HCT116 (cell line): ENCODE measurements at regions not wholly inside any gene's neighbourhood (a gene's known extent, or its start where the extent isn't known, plus 50 kb on each side); places are given as distances from the start of the nearest gene placed in this dataset.

Experiments used
- ATAC-seq: fragments of 200-7000 bp; cut with Tn5 transposase; 2 replicates; pipeline ENCODE4 v1.9.1; 2020; ENCODE audit warnings: mild to moderate bottlenecking, moderate library complexity
- BruUV-seq: library from RNA; stranded (reverse); fragments of 400-500 nt; replicated peaks from 2 replicates; lab custom pipeline; 2021; lab: Mats Ljungman, UMichigan
- CTCF ChIA-PET: fragments of 300-600 bp; sonication (Branson Sonifier 250); formaldehyde crosslinking; loops from one replicate; lab custom pipeline; 2021; ENCODE audit warnings: antibody characterized with exemption; lab: Charles Lee
- POLR2A ChIA-PET: fragments of 300-600, 350-600 bp; sonication (Branson Sonifier 250); formaldehyde crosslinking; loops from one replicate; lab custom pipeline; 2021; ENCODE audit warnings: antibody characterized with exemption; lab: Charles Lee
- RAD21 ChIA-PET, 2 experiments: fragments of 300-600 bp; sonication (Branson Sonifier 250); formaldehyde crosslinking; loops; one replicate each; lab custom pipeline; 2023; ENCODE audit warnings: low total read pairs in 2 of 2; ENCODE audit not compliant: uncharacterized antibody in 2 of 2, unreplicated experiment in 2 of 2, low non-redundant PET in 1 of 2; lab: Charles Lee
- DNase-seq: peaks from one replicate; pipeline ENCODE4 v3.0.0-alpha.2; 2010; ENCODE audit warnings: low read depth, low spot score
- H2AFZ ChIP-seq: fragments of 200-600 bp; shearing (Covaris generic), sonication (generic); 2 replicates; pipeline ENCODE4 v1.6.1; 2017; ENCODE audit warnings: low read depth, mixed run types, mixed read lengths, antibody characterized with exemption, low read length; ENCODE audit not compliant: poor library complexity, severe bottlenecking
- H3K27ac ChIP-seq: 2 replicates; pipeline ENCODE4 v1.5.1; 2012; ENCODE audit warnings: low read depth, low read length
- H3K27me3 ChIP-seq: fragments of 200-600 bp; sonication (generic); 2 replicates; pipeline ENCODE4 v1.6.1; 2016; ENCODE audit warnings: mixed run types, low read length, mixed read lengths; ENCODE audit not compliant: insufficient read depth
- H3K36me3 ChIP-seq, 2 experiments: fragments of 200-500 bp in 1 of 2; fragments of 200-600 bp in 1 of 2; sonication (Bioruptor generic) in 1 of 2; sonication (generic) in 1 of 2; 2 replicates each; pipeline versions ENCODE4 v1.5.1 to v1.6.1; 2014 to 2016; ENCODE audit warnings: low read length in 2 of 2, inconsistent platforms in 1 of 2, mixed read lengths in 1 of 2, mixed run types in 1 of 2; ENCODE audit not compliant: insufficient read depth in 2 of 2, control insufficient read depth in 1 of 2
- H3K4me1 ChIP-seq, 2 experiments: fragments of 200-600 bp in 1 of 2; sonication (generic) in 1 of 2; 2 replicates each; pipeline versions ENCODE4 v1.5.1 to v1.6.1; 2012 to 2017; ENCODE audit warnings: low read length in 2 of 2, inconsistent platforms in 1 of 2, mild to moderate bottlenecking in 1 of 2, mixed read lengths in 1 of 2, mixed run types in 1 of 2, moderate library complexity in 1 of 2; ENCODE audit not compliant: insufficient read depth in 2 of 2, control insufficient read depth in 1 of 2
- H3K4me2 ChIP-seq: fragments of 200-600 bp; sonication (generic); 2 replicates; pipeline ENCODE4 v1.6.1; 2017; ENCODE audit warnings: mixed run types, low read length, mixed read lengths
- H3K4me3 ChIP-seq, 2 experiments: fragments of 200-600 bp in 1 of 2; sonication (generic) in 1 of 2; replicated peaks in 1 of 2; 2 replicates each; pipeline ENCODE4 v1.5.1; 2011 to 2016; ENCODE audit warnings: low read length in 2 of 2, control low read depth in 1 of 2, low read depth in 1 of 2, mild to moderate bottlenecking in 1 of 2, mixed read lengths in 1 of 2, mixed run types in 1 of 2
- H3K79me2 ChIP-seq: fragments of 200-600 bp; sonication (generic); 2 replicates; pipeline ENCODE4 v1.6.1; 2017; ENCODE audit warnings: mild to moderate bottlenecking, mixed run types, low read length, moderate library complexity, mixed read lengths; ENCODE audit not compliant: insufficient read depth
- H3K9ac ChIP-seq: fragments of 200-600 bp; sonication (generic); 2 replicates; pipeline ENCODE4 v1.6.1; 2016; ENCODE audit warnings: low read length, mixed read lengths
- H3K9me2 ChIP-seq: fragments of 200-600 bp; sonication (generic), shearing (Covaris generic); 2 replicates; pipeline ENCODE4 v1.6.1; 2017; ENCODE audit warnings: mixed run types, mild to moderate bottlenecking, moderate library complexity; ENCODE audit not compliant: insufficient read depth
- H3K9me3 ChIP-seq, 2 experiments: fragments of 200-500 bp in 1 of 2; fragments of 200-600 bp in 1 of 2; sonication (Bioruptor generic) in 1 of 2; sonication (generic) in 1 of 2; 2 replicates each; pipeline ENCODE4 v1.6.1; 2014 to 2017; ENCODE audit warnings: low read length in 2 of 2, mixed read lengths in 2 of 2, inconsistent platforms in 1 of 2, low read depth in 1 of 2, mild to moderate bottlenecking in 1 of 2, mixed run types in 1 of 2, moderate library complexity in 1 of 2; ENCODE audit not compliant: control insufficient read depth in 1 of 2, insufficient read depth in 1 of 2
- H4K20me1 ChIP-seq: fragments of 200-600 bp; sonication (generic), shearing (Covaris generic); 2 replicates; pipeline ENCODE4 v1.6.1; 2017; ENCODE audit warnings: mixed run types, mild to moderate bottlenecking, moderate library complexity; ENCODE audit not compliant: insufficient read depth
- CBX3 ChIP-seq: IDR thresholded peaks from 2 replicates; pipeline ENCODE4 v1.6.1; 2012; ENCODE audit warnings: low read depth
- CEBPB ChIP-seq: IDR thresholded peaks from 2 replicates; pipeline ENCODE4 v1.6.1; 2012; ENCODE audit warnings: low read depth
- EGR1 ChIP-seq: IDR thresholded peaks from 2 replicates; pipeline ENCODE4 v1.6.1; 2012; ENCODE audit warnings: low read depth
- ELF1 ChIP-seq: IDR thresholded peaks from 2 replicates; pipeline ENCODE4 v1.6.1; 2012; ENCODE audit warnings: low read depth, borderline replicate concordance
- EZH2 ChIP-seq: fragments of 200-600 bp; sonication (generic); IDR thresholded peaks from 2 replicates; pipeline ENCODE4 v1.6.1; 2017; ENCODE audit warnings: antibody characterized with exemption, mixed run types
- EZH2phosphoT487 ChIP-seq: fragments of 200-600 bp; IDR thresholded peaks from 2 replicates; pipeline ENCODE4 v1.6.1; 2018; ENCODE audit warnings: antibody characterized with exemption, borderline replicate concordance
- JUND ChIP-seq: IDR thresholded peaks from 2 replicates; pipeline ENCODE4 v1.6.1; 2012
- POLR2A ChIP-seq: IDR thresholded peaks from 2 replicates; pipeline ENCODE4 v1.7.0; 2011; ENCODE audit warnings: borderline replicate concordance; ENCODE audit not compliant: insufficient read depth, insufficient read length; ENCODE audit errors: extremely low read depth
- POLR2AphosphoS5 ChIP-seq: IDR thresholded peaks from 2 replicates; pipeline ENCODE4 v1.6.1; 2011; ENCODE audit warnings: mild to moderate bottlenecking, low read depth, low read length, moderate library complexity
- RAD21 ChIP-seq: IDR thresholded peaks from 2 replicates; pipeline ENCODE4 v1.6.1; 2012; ENCODE audit warnings: low read depth, mild to moderate bottlenecking
- REST ChIP-seq: IDR thresholded peaks from 2 replicates; pipeline ENCODE4 v1.6.1; 2012; ENCODE audit warnings: low read depth
- SIN3A ChIP-seq: IDR thresholded peaks from 2 replicates; pipeline ENCODE4 v1.6.1; 2012; ENCODE audit warnings: low read depth
- SP1 ChIP-seq: IDR thresholded peaks from 2 replicates; pipeline ENCODE4 v1.6.1; 2012; ENCODE audit warnings: low read depth
- SRF ChIP-seq: IDR thresholded peaks from 2 replicates; pipeline ENCODE4 v1.6.1; 2012; ENCODE audit warnings: low read depth
- TCF7L2 ChIP-seq: IDR thresholded peaks from 2 replicates; pipeline ENCODE4 v1.7.0; 2011; ENCODE audit warnings: borderline replicate concordance, inconsistent platforms; ENCODE audit not compliant: insufficient read depth, insufficient read length; ENCODE audit errors: extremely low read depth
- ZBTB33 ChIP-seq: IDR thresholded peaks from 2 replicates; pipeline ENCODE4 v1.6.1; 2011; ENCODE audit warnings: mild to moderate bottlenecking, low read length, moderate library complexity; ENCODE audit not compliant: insufficient replicate concordance; ENCODE audit errors: extremely low read depth
- ZFX ChIP-seq: fragments of 450-650 bp; IDR thresholded peaks from 2 replicates; pipeline ENCODE4 v1.6.1; 2017
- ZNF274 ChIP-seq: fragments of 200-500 bp; sonication (Bioruptor generic); IDR thresholded peaks from 2 replicates; pipeline ENCODE4 v1.6.1; 2014; ENCODE audit warnings: mild to moderate bottlenecking, low read depth, low read length, inconsistent platforms
- intact Hi-C: fragments of 100-400 bp; cut with micrococcal nuclease; formaldehyde crosslinking; loops from 2 replicates; pipeline ENCODE4 v1.10.0; 2022
- TF ChIP-seq, protein P1 (sequence below): IDR thresholded peaks from 2 replicates; pipeline ENCODE4 v1.6.1; 2012
- TF ChIP-seq, protein P2 (sequence below): IDR thresholded peaks from 2 replicates; pipeline ENCODE4 v1.6.1; 2012

- intact Hi-C loops = no loop called here
- DNase-seq = no peak
- no TSS peak for BruUV-seq
- no peaks in the 10 kb centered on the region for H3K27me3 ChIP-seq
- no peak overlapping the region for H3K4me3 ChIP-seq
- ChIA-PET POLR2A (no interaction called here), CTCF (no interaction called here), RAD21 (no interaction called here)
- no peaks in the 10 kb centered on the region for H3K4me1 ChIP-seq
- no peaks in the 10 kb centered on the region for H3K9me3 ChIP-seq
- H3K9me2 ChIP-seq = no peaks in the 10 kb centered on the region
- H3K4me2 ChIP-seq = no peak overlapping the region
- H2AFZ ChIP-seq = no peak overlapping the region
- H4K20me1 ChIP-seq = no peaks in the 10 kb centered on the region
- no peak for TF ChIP-seq EZH2
- no peak for TF ChIP-seq SP1
- no peak for TF ChIP-seq EGR1
- no peak for TF ChIP-seq ZBTB33
- TF ChIP-seq CBX3 = no peak
- no peak for TF ChIP-seq EZH2phosphoT487
- TF ChIP-seq ZFX = no peak
- no peak for TF ChIP-seq POLR2AphosphoS5
- no peak for TF ChIP-seq RAD21
- TF ChIP-seq SIN3A = no peak
- TF ChIP-seq POLR2A = no peak
- TF ChIP-seq TCF7L2 = no peak
- no peak for TF ChIP-seq ELF1
- no peak for TF ChIP-seq JUND
- no peak for TF ChIP-seq SRF
- TF ChIP-seq, protein P1, sequence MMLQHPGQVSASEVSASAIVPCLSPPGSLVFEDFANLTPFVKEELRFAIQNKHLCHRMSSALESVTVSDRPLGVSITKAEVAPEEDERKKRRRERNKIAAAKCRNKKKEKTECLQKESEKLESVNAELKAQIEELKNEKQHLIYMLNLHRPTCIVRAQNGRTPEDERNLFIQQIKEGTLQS = no peak
- no peak for TF ChIP-seq ZNF274
- no peak for TF ChIP-seq CEBPB
- TF ChIP-seq, protein P2, sequence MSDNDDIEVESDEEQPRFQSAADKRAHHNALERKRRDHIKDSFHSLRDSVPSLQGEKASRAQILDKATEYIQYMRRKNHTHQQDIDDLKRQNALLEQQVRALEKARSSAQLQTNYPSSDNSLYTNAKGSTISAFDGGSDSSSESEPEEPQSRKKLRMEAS = no peak
- no peak for TF ChIP-seq REST
- TF ChIP-seq, all 23 proteins: peak for 0
- H3K27ac ChIP-seq = no peak overlapping the region
- H3K36me3 ChIP-seq = no peaks in the 10 kb centered on the region
- H3K9ac ChIP-seq = no peak overlapping the region
- ATAC-seq = no peak
- no peaks in the 10 kb centered on the region for H3K79me2 ChIP-seq
Observed at GRCh38 chr3:181940703-181941102, 229.0 kb downstream of the SOX2 start.
